Muscle layer of duodenum (tissue), 2 donors: ENCODE measurements at regions not wholly inside any gene's neighbourhood (a gene's known extent, or its start where the extent isn't known, plus 50 kb on each side); places are given as distances from the start of the nearest gene placed in this dataset.

Source experiments
- H3K27ac ChIP-seq: one replicate; pipeline ENCODE4 v1.7.0; 2013; ENCODE audit warnings: mild to moderate bottlenecking, low read length
- H3K27me3 ChIP-seq: one replicate; pipeline ENCODE4 v1.7.0; 2013; ENCODE audit warnings: low read depth, mild to moderate bottlenecking, control low read depth, low read length
- H3K36me3 ChIP-seq, 2 donors: one replicate each; pipeline ENCODE4 v1.7.0; 2013; ENCODE audit warnings: low read length in 2 of 2, control low read depth in 1 of 2, mild to moderate bottlenecking in 1 of 2; ENCODE audit not compliant: insufficient read depth in 2 of 2, control insufficient read depth in 1 of 2
- H3K4me1 ChIP-seq, 2 donors: one replicate each; pipeline ENCODE4 v1.7.0; 2013; ENCODE audit warnings: low read length in 2 of 2, mild to moderate bottlenecking in 2 of 2, control low read depth in 1 of 2, moderate library complexity in 1 of 2; ENCODE audit not compliant: insufficient read depth in 2 of 2, control insufficient read depth in 1 of 2
- H3K4me3 ChIP-seq, 2 donors: one replicate each; pipeline ENCODE4 v1.7.0; 2013; ENCODE audit warnings: low read length in 2 of 2, low read depth in 1 of 2, mild to moderate bottlenecking in 1 of 2
- H3K9me3 ChIP-seq, 2 donors: one replicate each; pipeline ENCODE4 v1.7.0; 2013; ENCODE audit warnings: low read length in 2 of 2, control low read depth in 1 of 2, mild to moderate bottlenecking in 1 of 2; ENCODE audit not compliant: control insufficient read depth in 1 of 2
- donor health status: healthy.

- no peaks in the 10 kb centered on the region for H3K4me1 ChIP-seq
- no peaks in the 10 kb centered on the region for H3K9me3 ChIP-seq
- no peaks in the 10 kb centered on the region for H3K27me3 ChIP-seq
- no peak overlapping the region for H3K27ac ChIP-seq
- H3K4me3 ChIP-seq = no peak overlapping the region
- no peaks in the 10 kb centered on the region for H3K36me3 ChIP-seq
Measured at GRCh38 chr7:79590916-79591623, 137.6 kb upstream of the MAGI2 start.

DNA sequence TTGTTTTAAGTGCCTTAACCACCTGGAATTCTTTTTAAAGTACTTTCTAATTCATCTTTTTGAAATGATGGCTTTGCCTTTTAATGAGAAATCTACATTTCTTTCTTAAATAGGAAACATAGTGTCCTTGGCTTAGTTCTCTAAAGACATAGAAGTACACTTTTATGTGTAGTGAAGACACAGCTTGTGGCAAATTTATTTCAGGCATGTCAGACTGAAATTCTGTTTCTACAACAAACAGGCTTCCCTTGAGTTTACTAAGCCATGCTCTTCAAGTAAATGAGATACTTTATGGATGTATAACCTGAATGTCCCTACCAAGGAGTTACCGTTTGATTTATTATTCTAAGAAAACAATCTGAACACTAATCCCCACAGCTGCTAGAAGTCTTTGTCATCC lies 136.9 kb upstream of the MAGI2 start:
- no peak overlapping the region for H3K27ac ChIP-seq
- no peaks in the 10 kb centered on the region for H3K4me1 ChIP-seq
- H3K27me3 ChIP-seq = no peaks in the 10 kb centered on the region
- H3K4me3 ChIP-seq = no peak overlapping the region
- H3K9me3 ChIP-seq = no peaks in the 10 kb centered on the region
- H3K36me3 ChIP-seq = no peaks in the 10 kb centered on the region

GRCh38 chr7:79570903-79571302 lies 117.4 kb upstream of the MAGI2 start:
- no peaks in the 10 kb centered on the region for H3K27me3 ChIP-seq
- H3K36me3 ChIP-seq = no peaks in the 10 kb centered on the region
- H3K4me3 ChIP-seq = no peak overlapping the region
- H3K4me1 ChIP-seq = no peaks in the 10 kb centered on the region
- H3K27ac ChIP-seq = no peak overlapping the region
- peaks cover 0 to 2% of the 10 kb centered on the region in 2 donors for H3K9me3 ChIP-seq

DNA sequence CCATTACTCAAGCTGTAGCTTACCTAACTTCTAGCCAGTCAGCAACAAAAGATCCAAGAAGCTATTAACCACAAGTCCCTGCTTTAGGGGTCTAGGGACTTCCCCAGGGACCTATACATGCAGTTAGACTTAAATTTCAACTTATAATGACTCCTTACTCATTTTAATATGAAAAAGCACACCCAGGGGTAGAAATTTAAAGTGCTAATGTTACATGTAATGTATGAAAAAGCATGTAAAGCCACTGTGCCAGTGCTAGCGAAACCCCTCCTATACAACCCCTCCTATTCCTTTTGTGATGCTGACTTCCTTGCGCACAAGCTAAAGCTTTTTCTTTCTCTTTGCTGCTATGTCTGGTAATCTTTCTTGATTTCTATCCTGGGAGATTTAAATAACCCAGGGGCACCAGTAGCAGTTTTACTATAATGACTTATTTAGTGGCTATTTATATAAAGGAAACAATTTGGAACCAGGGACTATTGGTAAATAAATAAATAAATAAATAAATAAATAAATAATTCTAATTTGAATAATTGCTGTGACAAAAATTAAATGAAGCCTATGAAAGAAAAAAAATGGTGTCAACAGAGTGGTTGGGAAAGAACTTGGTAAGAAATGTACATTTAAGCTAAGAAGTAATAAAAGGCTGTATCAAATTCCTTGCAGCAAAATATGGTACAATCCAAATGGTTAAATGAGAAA lies 110.5 kb upstream of the MAGI2 start:
- no peaks in the 10 kb centered on the region for H3K27me3 ChIP-seq
- H3K36me3 ChIP-seq = no peaks in the 10 kb centered on the region
- no peak overlapping the region for H3K27ac ChIP-seq
- H3K4me1 ChIP-seq = no peaks in the 10 kb centered on the region
- peaks cover 0 to 2% of the 10 kb centered on the region in 2 donors for H3K9me3 ChIP-seq
- H3K4me3 ChIP-seq = no peak overlapping the region

- Histone ChIP-seq H3K4me1 (no peaks in the 10 kb centered on the region), H3K9me3 (no peaks in the 10 kb centered on the region), H3K4me3 (no peak overlapping the region), H3K36me3 (no peaks in the 10 kb centered on the region), H3K27ac (no peak overlapping the region), H3K27me3 (no peaks in the 10 kb centered on the region)
Measured at GRCh38 chr7:79555571-79555970, 102.1 kb upstream of the MAGI2 start.

DNA sequence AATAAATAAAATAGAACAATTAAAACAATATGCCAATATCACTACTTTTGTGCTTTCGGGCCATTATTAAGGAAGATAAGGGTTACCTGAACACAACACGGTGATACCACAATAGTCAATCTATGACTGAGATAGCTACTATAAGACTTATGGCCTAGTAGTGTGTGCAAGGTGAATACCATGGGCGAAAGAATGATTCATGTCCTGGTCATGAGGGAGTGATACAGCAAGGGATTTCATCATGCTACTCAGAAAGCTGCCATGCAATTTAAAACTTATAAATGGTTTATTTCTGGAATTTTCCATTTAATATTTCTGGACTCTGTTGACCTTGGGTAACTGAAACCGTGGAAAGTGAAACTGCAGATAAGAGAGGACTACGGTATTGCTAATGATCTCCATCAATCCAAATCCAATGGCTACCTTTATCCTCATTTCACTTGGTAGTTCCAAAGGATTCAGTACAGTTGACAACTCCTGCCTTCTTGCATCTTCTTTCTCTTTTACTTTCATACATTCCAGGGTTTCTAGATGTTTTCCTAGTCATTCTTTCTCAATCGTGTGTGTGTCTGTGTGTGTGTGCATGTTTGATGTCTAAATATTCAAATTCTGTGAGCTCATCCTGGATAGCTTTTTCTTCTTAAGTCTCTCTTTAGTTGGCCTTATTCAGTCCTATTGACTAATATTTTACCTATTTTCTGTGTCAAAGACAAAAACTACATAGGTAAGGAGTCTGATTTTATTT lies 100.5 kb upstream of the MAGI2 start:
- Histone ChIP-seq H3K4me3 (no peak overlapping the region), H3K9me3 (no peaks in the 10 kb centered on the region), H3K27ac (no peak overlapping the region), H3K36me3 (no peaks in the 10 kb centered on the region), H3K27me3 (no peaks in the 10 kb centered on the region), H3K4me1 (no peaks in the 10 kb centered on the region)

DNA sequence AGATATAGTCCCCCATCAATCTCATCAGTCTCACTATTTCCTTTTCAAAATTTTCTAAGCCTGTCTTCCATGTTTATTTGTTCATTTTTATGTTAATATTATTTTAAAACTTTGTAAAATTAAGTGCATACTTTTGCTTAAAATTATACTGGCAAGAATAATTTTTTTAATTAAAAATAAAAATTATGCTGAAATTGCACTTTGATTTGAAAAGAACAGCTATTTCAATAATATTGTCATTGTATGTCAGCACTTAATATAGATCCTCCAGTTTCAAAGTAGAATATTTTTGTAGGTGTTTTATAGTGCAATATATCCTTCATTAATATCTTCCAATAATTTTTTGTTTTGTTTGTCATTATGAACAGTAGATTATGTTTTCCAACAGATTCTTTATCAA lies 99.0 kb upstream of the MAGI2 start:
- H3K27ac ChIP-seq = no peak overlapping the region
- no peak overlapping the region for H3K4me3 ChIP-seq
- no peaks in the 10 kb centered on the region for H3K36me3 ChIP-seq
- H3K9me3 ChIP-seq = no peaks in the 10 kb centered on the region
- no peaks in the 10 kb centered on the region for H3K4me1 ChIP-seq
- H3K27me3 ChIP-seq = no peaks in the 10 kb centered on the region

- H3K27ac ChIP-seq = no peak overlapping the region
- H3K4me3 ChIP-seq = no peak overlapping the region
- H3K9me3 ChIP-seq = no peaks in the 10 kb centered on the region
- H3K27me3 ChIP-seq = no peaks in the 10 kb centered on the region
- no peaks in the 10 kb centered on the region for H3K4me1 ChIP-seq
- no peaks in the 10 kb centered on the region for H3K36me3 ChIP-seq
Measured at GRCh38 chr7:79548727-79549126, 95.3 kb upstream of the MAGI2 start.

DNA sequence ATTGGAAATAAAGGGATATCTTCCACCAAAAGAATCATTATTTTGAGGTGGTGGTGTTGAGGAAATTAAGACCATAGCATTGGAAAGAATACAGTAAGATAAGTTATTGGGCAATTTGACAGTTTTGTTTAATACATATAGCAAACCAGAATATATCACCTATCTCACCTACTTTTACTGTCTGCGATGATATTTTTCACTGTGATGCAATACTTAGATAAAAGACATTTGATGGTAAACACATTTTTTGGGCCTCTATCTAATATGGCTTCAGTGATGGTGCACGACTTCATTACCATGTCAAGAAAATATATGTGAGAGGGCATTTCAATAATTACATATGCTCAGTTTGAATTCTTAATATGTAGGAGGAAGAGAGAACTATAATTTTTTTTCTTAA lies 93.7 kb upstream of the MAGI2 start:
- H3K27ac ChIP-seq = no peak overlapping the region
- no peaks in the 10 kb centered on the region for H3K4me1 ChIP-seq
- H3K4me3 ChIP-seq = no peak overlapping the region
- H3K9me3 ChIP-seq = no peaks in the 10 kb centered on the region
- no peaks in the 10 kb centered on the region for H3K36me3 ChIP-seq
- H3K27me3 ChIP-seq = no peaks in the 10 kb centered on the region

DNA sequence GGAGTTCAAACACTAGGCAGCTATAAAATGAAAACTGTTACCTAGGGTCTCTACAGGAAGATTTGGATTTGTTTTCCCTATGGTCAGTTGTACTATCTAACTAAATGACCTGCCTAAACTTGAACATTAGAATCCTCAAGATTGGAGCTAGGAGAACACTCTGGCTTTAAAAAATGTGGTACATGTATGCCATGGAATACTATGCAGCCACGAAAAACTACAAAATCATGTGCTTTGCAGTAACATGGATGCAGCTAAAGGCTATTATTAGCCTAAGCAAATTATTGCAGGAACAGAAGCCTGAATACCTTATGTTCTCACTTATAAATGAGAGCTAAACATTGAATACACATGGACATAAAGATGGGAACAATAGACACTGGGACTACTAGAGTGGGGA lies 87.1 kb upstream of the MAGI2 start:
- Histone ChIP-seq H3K27ac (no peak overlapping the region), H3K9me3 (no peaks in the 10 kb centered on the region), H3K4me3 (no peak overlapping the region), H3K36me3 (no peaks in the 10 kb centered on the region), H3K27me3 (no peaks in the 10 kb centered on the region), H3K4me1 (no peaks in the 10 kb centered on the region)

DNA sequence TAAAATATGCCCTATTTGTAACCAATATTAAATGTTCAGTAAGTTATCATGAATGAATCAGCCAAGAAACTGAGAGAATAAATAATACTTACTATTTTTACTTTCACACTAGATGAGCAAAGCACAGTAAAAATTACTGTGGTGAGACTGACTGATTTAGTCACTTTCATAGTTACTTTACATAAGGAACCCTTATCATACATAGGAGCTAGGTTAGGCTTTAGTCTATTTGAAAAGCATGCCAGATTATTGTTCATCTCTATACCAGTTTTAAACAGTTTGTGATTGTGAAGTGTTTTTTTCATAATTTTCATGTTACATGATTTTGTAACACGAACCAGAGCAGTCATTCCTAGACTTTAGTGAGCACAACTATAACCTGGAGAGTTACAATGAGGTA lies 80.7 kb upstream of the MAGI2 start:
- Histone ChIP-seq H3K9me3 (no peaks in the 10 kb centered on the region), H3K4me1 (no peaks in the 10 kb centered on the region)

More for the DNA sequence above, 80.7 kb upstream of the MAGI2 start:
- Histone ChIP-seq H3K4me3 (no peak overlapping the region), H3K36me3 (no peaks in the 10 kb centered on the region), H3K27me3 (no peaks in the 10 kb centered on the region), H3K27ac (no peak overlapping the region)
